Hepatocyte (in vitro differentiated cells): ENCODE measurements at regions not wholly inside any gene's neighbourhood (a gene's known extent, or its start where the extent isn't known, plus 50 kb on each side); places are given as distances from the start of the nearest gene placed in this dataset.

Experiments
- EZH2 ChIP-seq: fragments of 200-600 bp; sonication (generic); IDR thresholded peaks from 2 replicates; pipeline ENCODE4 v1.6.1; 2016; ENCODE audit warnings: antibody characterized with exemption, mild to moderate bottlenecking, borderline replicate concordance
- TF ChIP-seq, protein P1 (sequence below): fragments of 200-600 bp; sonication (generic); IDR thresholded peaks from 2 replicates; pipeline ENCODE4 v1.5.1; 2016; ENCODE audit warnings: antibody characterized with exemption, mild to moderate bottlenecking; ENCODE audit not compliant: poor library complexity

GRCh38 chr12:23093488-23093887 is 468.5 kb downstream of the ETNK1 start:
- TF ChIP-seq, protein P1, sequence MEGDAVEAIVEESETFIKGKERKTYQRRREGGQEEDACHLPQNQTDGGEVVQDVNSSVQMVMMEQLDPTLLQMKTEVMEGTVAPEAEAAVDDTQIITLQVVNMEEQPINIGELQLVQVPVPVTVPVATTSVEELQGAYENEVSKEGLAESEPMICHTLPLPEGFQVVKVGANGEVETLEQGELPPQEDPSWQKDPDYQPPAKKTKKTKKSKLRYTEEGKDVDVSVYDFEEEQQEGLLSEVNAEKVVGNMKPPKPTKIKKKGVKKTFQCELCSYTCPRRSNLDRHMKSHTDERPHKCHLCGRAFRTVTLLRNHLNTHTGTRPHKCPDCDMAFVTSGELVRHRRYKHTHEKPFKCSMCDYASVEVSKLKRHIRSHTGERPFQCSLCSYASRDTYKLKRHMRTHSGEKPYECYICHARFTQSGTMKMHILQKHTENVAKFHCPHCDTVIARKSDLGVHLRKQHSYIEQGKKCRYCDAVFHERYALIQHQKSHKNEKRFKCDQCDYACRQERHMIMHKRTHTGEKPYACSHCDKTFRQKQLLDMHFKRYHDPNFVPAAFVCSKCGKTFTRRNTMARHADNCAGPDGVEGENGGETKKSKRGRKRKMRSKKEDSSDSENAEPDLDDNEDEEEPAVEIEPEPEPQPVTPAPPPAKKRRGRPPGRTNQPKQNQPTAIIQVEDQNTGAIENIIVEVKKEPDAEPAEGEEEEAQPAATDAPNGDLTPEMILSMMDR: no peak
- no peak for TF ChIP-seq EZH2
